HG02588 (cell line): ENCODE measurements at regions not wholly inside any gene's neighbourhood (a gene's known extent, or its start where the extent isn't known, plus 50 kb on each side); places are given as distances from the start of the nearest gene placed in this dataset.
A peak's percentile ranks its signal among the peaks of the same experiment; 100 is the strongest.

Experiments
- ATAC-seq: cut with Tn5 transposase; IDR thresholded peaks from one replicate; pipeline ENCODE4 v1.9.1; 2021; ENCODE audit warnings: mild to moderate bottlenecking, moderate library complexity; ENCODE audit not compliant: unreplicated experiment

DNA sequence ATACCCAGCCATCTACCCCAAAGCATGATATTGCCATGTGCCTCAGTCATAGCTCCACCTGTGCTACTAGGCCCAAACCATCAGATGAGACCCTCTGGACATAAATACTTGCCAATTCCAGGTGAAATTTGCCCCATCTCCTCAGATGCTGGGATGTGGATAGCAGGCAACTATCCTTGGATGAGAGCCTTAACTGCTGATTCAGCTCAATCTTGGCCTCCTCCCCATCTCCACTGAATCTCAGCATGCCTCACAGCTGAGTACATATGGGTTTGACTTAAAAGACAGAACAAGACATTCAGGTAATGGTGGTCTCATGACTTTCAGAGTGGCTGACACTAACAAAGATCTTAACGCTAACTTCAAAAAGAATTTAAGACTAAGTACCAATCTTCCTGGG is 50.8 kb upstream of the KLHL13 start:
- ATAC-seq, result no peak

DNA sequence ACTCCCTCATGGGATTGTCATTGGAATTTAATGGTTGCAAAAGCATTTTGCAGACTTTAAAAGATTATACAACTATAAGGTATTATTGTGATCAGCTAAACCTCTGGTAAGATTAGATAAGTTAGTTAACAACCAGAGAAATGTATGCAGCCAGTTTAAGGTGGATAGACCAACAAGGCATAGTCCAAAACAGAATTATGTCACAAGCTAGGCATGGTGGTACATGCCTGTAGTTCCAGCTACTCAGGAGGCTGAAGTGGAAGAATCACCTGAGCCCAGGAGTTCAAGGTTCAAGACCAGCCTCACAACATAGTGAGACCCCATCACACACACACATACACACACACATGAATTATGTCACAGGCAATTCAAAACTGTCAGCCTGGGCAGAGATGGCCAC is 54.7 kb upstream of the KLHL13 start:
- no peak for ATAC-seq

- no peak for ATAC-seq
Observed at GRCh38 chrX:118174516-118175098, 58.0 kb upstream of the KLHL13 start.

DNA sequence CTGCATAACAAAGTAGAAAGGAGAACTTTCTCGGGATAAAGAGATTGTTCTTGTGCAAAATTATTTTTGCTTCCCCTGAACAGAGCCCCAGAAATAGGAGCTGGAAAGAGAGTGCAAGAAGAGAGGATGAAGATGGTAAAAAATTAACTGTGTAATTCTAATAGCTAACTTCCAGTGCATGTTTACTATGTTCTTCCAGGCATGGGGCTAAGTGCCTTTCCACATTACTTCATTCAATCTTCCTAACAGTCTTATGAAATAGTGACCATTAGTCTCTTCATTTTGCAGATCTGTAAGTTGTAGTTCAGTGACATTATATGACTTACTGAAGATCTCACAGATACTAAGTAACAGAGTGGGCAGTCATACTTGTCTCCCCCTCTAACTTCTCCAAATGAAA is 61.1 kb upstream of the KLHL13 start:
- ATAC-seq, result no peak

- no peak for ATAC-seq
Observed at GRCh38 chrX:118178450-118178849, 61.8 kb upstream of the KLHL13 start.

DNA sequence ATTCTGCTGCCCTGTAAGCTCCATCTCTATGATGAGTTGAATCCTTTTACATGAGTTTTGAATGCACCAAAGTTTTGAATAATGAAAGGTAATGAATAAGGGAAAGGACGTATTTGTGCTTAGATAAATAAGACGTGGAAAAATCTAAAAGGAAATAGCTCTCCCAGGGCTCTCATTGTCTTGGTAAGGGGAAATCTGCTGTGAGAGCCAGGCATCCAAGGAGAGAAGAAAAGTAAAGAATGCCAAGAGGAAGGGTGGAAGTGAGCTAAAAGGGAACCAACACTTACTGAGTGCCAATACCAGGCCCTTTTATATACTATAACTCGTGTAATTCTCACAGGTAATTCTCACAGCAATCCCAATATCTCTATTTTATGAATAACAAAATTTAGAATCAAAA is 62.6 kb upstream of the KLHL13 start:
- ATAC-seq, result no peak

- ATAC-seq, result no peak
Observed at GRCh38 chrX:118179718-118180117, 63.1 kb upstream of the KLHL13 start.

- no peak for ATAC-seq
Observed at GRCh38 chrX:118181030-118181429, 64.4 kb upstream of the KLHL13 start.

DNA sequence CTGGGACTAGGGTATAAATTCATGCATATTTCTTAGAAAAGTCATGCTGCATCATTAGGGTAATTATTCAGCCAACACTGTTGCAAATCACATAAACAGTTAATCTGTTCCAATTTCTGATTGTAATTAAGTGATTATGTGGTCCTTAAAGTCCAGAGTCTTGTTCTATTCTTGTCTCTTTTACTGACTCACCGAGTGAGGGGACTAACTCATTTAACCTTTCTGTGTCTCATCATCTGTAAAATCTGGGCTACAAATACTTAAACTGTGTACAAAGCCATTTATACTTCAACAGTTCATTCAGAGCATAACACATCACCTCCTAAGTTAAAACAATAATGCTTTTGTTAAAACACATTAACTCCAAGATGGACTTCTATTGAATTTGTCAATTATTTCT is 65.4 kb upstream of the KLHL13 start:
- no peak for ATAC-seq

DNA sequence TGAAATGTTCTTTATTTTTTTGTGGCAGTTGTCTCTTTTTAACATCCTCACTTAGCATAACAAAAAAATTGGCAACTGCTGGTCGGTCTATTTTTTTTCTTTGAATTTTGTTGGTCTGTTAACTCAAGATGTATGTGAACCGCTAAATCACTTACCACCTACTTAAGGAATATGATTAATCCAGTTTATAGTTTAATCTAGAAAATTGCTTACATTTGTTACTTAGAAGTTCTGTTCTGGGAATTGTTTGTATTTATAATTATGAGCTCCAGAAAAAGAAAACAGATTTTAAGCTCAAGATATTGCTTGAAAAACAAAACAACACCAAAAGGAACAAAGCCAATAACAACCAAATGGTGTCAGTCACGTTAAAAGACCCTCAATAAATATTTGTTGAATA is 66.1 kb upstream of the KLHL13 start:
- no peak for ATAC-seq

- ATAC-seq, result no peak
Observed at GRCh38 chrX:118183606-118184005, 67.0 kb upstream of the KLHL13 start.

- no peak for ATAC-seq
Observed at GRCh38 chrX:118187100-118187499, 70.5 kb upstream of the KLHL13 start.

GRCh38 chrX:118189000-118189399 is 72.4 kb upstream of the KLHL13 start:
- no peak for ATAC-seq

DNA sequence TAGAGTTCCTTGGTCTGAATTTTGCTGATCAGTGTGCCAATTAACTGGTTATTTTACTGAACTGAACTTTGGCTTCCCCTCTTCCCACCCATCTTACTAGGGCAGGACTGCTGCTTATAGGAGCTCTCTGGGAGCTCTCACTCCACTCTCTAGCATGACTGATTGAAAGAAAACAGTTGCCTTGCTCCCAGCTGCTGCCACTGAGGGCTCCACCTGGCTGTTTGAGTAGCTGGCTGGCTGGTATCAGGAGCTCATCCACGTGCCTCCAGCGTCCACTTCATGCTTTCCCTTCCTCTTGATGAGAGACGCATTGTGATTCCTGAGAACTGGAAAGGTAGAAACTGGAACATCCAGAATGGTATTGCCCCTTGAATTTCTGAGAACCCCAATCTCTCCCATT is 73.0 kb upstream of the KLHL13 start:
- no peak for ATAC-seq

DNA sequence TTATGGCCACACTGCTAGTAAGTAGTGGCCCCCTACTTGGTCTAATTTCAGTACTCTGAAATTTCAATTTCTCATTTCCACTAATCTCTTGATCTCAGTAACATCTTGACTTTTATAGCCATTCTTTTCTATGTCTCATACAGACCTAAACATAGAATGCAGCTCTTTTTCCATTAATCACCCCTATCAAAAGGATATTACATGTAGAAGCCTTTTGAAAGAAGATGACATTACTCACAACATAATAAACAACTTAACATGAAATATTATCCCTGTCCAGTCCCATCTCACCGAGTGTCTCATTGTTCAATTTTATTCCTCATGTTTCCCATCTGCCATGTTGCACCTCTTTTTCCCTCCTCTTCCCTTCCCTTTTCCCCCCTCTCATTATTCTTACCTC is 81.1 kb upstream of the KLHL13 start:
- no peak for ATAC-seq

GRCh38 chrX:118198577-118198976 is 82.0 kb upstream of the KLHL13 start:
- no peak for ATAC-seq

DNA sequence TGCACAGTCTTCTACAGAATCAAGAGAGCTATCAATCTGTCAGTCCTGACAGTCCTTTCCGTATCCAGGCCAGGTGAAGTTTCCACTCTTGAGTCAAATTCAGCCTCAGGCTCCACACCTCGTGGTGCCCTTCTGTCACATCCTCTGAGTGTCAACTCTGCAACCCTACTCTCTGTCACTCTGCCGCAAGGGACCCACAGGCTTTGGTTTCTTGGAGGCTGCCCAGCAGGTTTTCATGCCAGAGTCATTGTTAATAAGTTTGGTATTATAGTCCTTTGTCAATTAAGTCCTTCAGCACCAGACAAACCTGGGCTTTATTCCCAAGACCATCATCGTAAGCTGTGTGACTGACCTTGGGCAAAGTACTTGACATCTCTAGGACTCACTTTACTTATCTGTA is 83.4 kb upstream of the KLHL13 start:
- no peak for ATAC-seq

DNA sequence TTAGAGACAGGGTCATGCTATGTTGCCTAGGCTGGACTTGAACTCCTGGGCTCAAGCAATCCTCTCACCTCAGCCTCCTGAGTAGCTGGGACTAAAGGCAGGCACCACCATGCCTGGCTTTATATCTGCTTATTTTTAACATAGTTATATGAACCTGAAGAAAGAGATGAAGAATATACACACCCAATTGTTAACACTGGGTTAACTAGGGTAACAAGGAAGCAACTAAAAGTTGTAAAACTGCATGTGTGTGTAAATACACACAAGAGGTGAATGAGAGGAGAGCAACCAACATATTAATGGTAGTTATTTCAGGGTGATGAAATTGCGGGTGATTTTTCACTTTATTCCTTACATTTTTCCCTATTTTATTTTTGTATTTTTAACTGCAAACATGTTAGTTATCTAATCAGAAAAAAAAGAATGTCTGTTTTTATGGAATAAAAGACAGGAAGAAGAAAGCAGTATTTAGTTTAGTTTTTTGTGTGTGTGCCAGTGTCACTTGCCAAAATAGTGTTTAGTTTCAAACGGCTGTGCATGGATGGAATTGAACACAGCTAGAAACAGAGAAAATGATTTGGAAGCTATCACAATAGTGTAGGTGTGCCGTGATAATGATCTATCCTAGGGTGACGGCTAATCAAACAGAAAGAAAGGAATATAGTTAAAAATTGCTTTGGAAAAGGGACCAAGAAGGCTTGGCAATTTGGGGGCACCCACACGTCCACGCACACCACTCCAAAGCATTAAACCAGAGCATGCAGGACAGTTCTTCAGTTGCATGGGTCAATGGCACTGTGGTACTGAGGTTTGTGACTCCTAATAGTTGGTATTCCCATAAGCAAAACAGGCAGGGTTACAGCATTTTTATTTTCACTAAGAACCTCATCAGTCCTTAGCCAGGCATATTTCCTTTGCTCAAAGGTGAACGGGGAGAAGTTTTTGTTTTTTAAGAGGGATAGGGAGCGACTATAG is 89.1 kb upstream of the KLHL13 start:
- ATAC-seq, result no peak

- no peak for ATAC-seq
Observed at GRCh38 chrX:118207831-118208453, 91.3 kb upstream of the KLHL13 start.

GRCh38 chrX:118208481-118208880 is 91.9 kb upstream of the KLHL13 start:
- no peak for ATAC-seq

- ATAC-seq, result peak; percentile 35
Observed at GRCh38 chrX:118211891-118212816, 95.5 kb upstream of the KLHL13 start.
